ENCODE measurements at regions not wholly inside any gene's neighbourhood (a gene's known extent, or its start where the extent isn't known, plus 50 kb on each side); places are given as distances from the start of the nearest gene placed in this dataset.

DNA sequence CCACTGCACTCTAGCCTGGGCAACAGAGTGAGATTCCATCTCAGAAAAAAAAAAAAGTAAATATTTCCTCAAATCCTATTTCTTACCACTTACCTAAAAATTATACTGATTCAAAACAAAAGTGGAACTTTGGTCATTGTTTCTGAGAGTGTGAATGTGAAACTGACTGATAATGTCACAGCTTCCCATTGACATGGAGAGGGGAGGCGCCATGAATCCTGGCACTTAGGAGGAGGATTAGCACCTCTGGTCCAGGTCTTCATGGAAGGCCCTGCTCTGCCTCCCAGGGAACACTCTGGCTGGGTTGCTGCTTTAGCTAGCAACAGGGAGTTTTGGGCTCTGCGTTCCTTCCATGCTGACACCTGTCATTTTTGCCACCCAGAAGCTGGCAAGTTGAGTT lies 154.3 kb upstream of the SALL1 start:
- TF ChIP-seq, protein P1, sequence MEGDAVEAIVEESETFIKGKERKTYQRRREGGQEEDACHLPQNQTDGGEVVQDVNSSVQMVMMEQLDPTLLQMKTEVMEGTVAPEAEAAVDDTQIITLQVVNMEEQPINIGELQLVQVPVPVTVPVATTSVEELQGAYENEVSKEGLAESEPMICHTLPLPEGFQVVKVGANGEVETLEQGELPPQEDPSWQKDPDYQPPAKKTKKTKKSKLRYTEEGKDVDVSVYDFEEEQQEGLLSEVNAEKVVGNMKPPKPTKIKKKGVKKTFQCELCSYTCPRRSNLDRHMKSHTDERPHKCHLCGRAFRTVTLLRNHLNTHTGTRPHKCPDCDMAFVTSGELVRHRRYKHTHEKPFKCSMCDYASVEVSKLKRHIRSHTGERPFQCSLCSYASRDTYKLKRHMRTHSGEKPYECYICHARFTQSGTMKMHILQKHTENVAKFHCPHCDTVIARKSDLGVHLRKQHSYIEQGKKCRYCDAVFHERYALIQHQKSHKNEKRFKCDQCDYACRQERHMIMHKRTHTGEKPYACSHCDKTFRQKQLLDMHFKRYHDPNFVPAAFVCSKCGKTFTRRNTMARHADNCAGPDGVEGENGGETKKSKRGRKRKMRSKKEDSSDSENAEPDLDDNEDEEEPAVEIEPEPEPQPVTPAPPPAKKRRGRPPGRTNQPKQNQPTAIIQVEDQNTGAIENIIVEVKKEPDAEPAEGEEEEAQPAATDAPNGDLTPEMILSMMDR (IDR thresholded peaks at IDR 0.05 in 8 of 11, conservative IDR thresholded peaks at IDR 0.05 in 3 of 11), result no peak
- no peak for TF ChIP-seq POLR2A (IDR thresholded peaks at IDR 0.05)
